GM10248 (cell line): ENCODE measurements at regions not wholly inside any gene's neighbourhood (a gene's known extent, or its start where the extent isn't known, plus 50 kb on each side); places are given as distances from the start of the nearest gene placed in this dataset.

Experiments
- CTCF ChIA-PET: fragments of 300-600 bp; sonication (Branson Sonifier 250); formaldehyde crosslinking; extraction: SDS; loops from one replicate; lab custom pipeline; 2021; ENCODE audit warnings: antibody characterized with exemption; lab: Yijun Ruan, JAX
- POLR2A ChIA-PET: fragments of 350-650 bp; sonication (Branson Sonifier 250); formaldehyde crosslinking; extraction: SDS; loops from one replicate; lab custom pipeline; 2020; ENCODE audit warnings: antibody characterized with exemption; lab: Yijun Ruan, JAX
- DNase-seq: peaks from one replicate; pipeline ENCODE4 v3.0.0; 2012; ENCODE audit errors: extremely low spot score
- CTCF ChIP-seq: IDR thresholded peaks from 2 replicates; pipeline ENCODE4 v1.5.1; 2012; ENCODE audit warnings: mild to moderate bottlenecking, low read depth; ENCODE audit errors: extremely low read depth, missing control alignments, control extremely low read depth

GRCh38 chr6:25179051-25179778 is 100.0 kb upstream of the CARMIL1 start:
- CTCF ChIA-PET, result interaction anchor here (1.0 to 2.6 kb wide), 6 partner anchors 10 to 377 kb away, joined by 3 to 10 read pairs (median 4); no protein-coding TSS in a partner anchor
- no peak for DNase-seq
- POLR2A ChIA-PET, result no interaction called here
- TF ChIP-seq CTCF, result no peak

- DNase-seq, result no peak
- POLR2A ChIA-PET, result no interaction called here
- CTCF ChIA-PET, result interaction anchor here (0.9 to 2.6 kb wide), 4 partner anchors 9 to 15 kb away, joined by 3 to 10 read pairs (median 4); no protein-coding TSS in a partner anchor
- no peak for TF ChIP-seq CTCF
Observed at GRCh38 chr6:25180630-25181349, 98.4 kb upstream of the CARMIL1 start.

GRCh38 chr6:25181350-25181724 is 97.8 kb upstream of the CARMIL1 start:
- TF ChIP-seq CTCF, result no peak
- POLR2A ChIA-PET, result no interaction called here
- CTCF ChIA-PET, result interaction anchor here (1.6 to 1.8 kb wide), 2 partner anchors 13 to 127 kb away, joined by 3 to 6 read pairs; no protein-coding TSS in a partner anchor
- DNase-seq, result no peak

GRCh38 chr6:25181923-25182322 is 97.3 kb upstream of the CARMIL1 start:
- CTCF ChIA-PET, result interaction anchor here (1.1 to 1.8 kb wide), 4 partner anchors 13 to 756 kb away, joined by 3 to 6 read pairs (median 4); no protein-coding TSS in a partner anchor
- POLR2A ChIA-PET, result no interaction called here
- no peak for TF ChIP-seq CTCF
- no peak for DNase-seq

GRCh38 chr6:25186919-25187318 is 92.3 kb upstream of the CARMIL1 start:
- no peak for TF ChIP-seq CTCF
- POLR2A ChIA-PET, result no interaction called here
- CTCF ChIA-PET, result interaction anchor here (1.1 to 1.9 kb wide), 2 partner anchors 8 to 79 kb away, joined by 3 to 4 read pairs; no protein-coding TSS in a partner anchor
- DNase-seq, result no peak

- no peak for TF ChIP-seq CTCF
- CTCF ChIA-PET, result interaction anchor here (1.3 to 1.6 kb wide), 2 partner anchors 10 to 35 kb away, joined by 3 to 7 read pairs; no protein-coding TSS in a partner anchor
- POLR2A ChIA-PET, result no interaction called here
- DNase-seq, result no peak
Observed at GRCh38 chr6:25188232-25188631, 90.9 kb upstream of the CARMIL1 start.
